ENCODE measurements at regions not wholly inside any gene's neighbourhood (a gene's known extent, or its start where the extent isn't known, plus 50 kb on each side); places are given as distances from the start of the nearest gene placed in this dataset.
"Not testable (repeated sequence)": the region's sequence is repeated elsewhere in the genome, so short reads cannot be mapped to it uniquely, and the experiment has no call there.

DNA sequence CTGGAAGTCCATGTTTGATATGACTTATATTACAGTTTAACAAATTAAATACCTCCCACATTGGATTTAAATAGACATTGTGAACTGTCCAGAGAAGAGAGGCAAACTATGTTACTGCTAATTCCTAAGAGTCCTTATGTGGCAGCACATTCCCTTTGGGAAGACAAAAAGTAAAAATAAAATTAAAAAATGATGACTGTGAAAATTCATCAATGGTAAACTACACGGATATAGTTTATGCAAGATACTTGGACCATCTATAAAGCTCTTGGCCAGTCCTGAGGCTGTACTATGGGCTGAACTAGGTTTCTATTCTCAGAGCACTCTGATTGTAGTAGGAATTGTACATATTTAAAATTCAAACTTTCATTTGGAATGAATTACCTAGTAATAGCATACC, 206.4 kb downstream of the LRRK2 start:
- FAIRE-seq (no peak), DNase-seq (ENCODE audit: low spot score in 2 of 2) (no peak)

DNA sequence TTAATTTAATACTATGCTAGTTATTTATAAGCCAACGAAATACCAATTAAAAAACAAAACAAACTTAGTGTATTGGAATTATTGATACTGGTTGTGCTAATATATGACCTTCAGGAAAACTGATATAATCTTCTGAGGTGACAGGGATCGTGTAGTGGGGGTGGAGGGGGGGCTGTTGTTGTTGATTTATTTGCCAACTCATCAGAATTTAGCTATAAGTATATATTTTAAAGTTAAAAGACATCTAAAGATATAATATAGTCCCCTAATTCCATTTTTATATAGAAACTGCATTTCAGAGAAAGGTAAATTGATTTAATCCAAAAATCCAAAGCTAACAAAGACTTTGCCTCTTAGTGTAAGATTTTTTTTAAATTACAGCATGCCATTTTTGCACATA, 210.5 kb downstream of the LRRK2 start:
- FAIRE-seq = no peak
- no peak for DNase-seq (ENCODE audit: low spot score in 2 of 2)

DNA sequence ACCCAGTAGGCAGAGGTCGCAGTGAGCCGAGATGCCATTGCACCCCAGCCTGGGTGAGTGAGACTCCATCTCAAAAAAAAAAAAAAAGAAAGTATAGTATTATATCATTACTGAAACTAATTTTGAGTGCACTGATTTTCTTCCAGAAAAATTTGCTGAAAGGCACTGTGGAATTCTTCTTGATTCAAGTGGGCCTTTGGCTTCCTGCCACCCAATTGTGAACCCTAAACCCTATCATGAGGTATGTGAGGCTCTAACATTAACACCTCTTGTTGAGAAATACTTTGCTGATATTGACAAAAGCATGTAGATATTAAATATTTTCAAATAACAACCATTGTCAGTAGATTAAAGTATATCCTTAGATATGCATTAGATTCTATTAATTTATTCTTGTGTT, 211.2 kb downstream of the LRRK2 start:
- FAIRE-seq = no peak
- no peak for DNase-seq (ENCODE audit: low spot score in 2 of 2)

DNA sequence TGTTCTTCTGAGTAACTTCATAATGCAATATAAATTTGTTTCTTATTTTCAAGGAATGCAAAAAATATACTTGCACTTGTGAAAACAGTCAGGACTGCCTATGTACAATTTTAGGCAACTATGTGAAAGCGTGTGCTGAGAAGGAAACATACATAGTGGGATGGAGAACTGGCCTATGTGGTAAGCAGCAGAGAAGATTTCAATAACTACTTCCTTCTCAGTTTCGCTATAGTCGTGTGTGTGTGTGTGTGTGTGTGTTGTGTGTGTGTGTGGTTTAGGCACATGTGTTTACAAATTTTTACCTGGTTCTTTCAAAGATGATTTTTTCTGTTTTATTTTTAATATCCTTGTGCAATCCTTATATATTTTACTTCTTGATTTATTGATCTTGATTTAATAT, 211.8 kb downstream of the LRRK2 start:
- no peak for FAIRE-seq
- no peak for DNase-seq (ENCODE audit: low spot score in 2 of 2)

GRCh38 chr12:40439771-40440492, 215.1 kb downstream of the LRRK2 start:
- FAIRE-seq = no peak

GRCh38 chr12:40444174-40444573, 219.4 kb downstream of the LRRK2 start:
- DNase-seq (ENCODE audit: low spot score in 2 of 2) = no peak

More at GRCh38 chr12:40439771-40440492, 215.1 kb downstream of the LRRK2 start:
- no peak for DNase-seq (ENCODE audit: low spot score in 2 of 2)

DNA sequence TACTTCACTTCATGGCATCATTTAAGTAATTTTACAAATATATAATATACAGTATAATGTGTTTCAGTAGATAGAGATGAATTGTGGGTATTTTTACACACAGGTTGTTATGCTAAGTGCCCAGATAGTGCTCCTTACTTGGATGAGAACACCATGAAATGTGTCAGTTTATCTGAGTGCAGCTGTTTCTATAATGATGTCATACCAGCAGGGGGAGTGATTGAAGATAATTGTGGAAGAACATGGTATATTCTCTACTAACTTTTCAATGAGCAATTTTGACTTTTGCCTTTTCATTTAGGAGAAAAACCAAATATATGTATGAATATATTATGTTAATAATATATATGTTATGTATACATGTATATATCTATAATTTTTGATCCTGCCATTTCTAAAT, 221.6 kb downstream of the LRRK2 start:
- DNase-seq (ENCODE audit: low spot score in 2 of 2) (no peak), FAIRE-seq (no peak)

More at GRCh38 chr12:40444174-40444573, 219.4 kb downstream of the LRRK2 start:
- FAIRE-seq = no peak

GRCh38 chr12:40448523-40448922, 223.7 kb downstream of the LRRK2 start:
- not testable (repeated sequence) for DNase-seq (ENCODE audit: low spot score in 2 of 2); FAIRE-seq

DNA sequence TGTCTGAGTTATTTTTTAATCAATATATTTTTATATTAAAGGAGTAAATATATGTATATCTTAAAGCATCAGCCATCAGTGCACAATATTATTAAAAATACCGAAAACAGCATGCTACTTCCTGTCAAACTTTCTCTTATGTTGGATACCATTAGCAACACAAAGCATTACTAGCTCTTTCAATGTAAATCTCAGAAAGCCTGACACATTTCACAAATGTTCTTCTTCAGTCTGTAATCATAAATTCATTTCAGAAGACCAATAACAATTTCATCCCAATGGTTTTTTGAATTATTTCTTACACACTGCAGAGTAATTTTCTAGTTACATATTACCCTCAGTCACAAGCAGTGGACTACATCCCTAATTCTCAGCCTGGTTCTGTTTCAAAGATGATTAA, 226.9 kb downstream of the LRRK2 start:
- DNase-seq (ENCODE audit: low spot score in 2 of 2) (no peak), FAIRE-seq (no peak)

- DNase-seq (ENCODE audit: low spot score in 2 of 2) (no peak), FAIRE-seq (no peak)
Measured at GRCh38 chr12:40464121-40464520, 228.1 kb upstream of the CNTN1 start.

DNA sequence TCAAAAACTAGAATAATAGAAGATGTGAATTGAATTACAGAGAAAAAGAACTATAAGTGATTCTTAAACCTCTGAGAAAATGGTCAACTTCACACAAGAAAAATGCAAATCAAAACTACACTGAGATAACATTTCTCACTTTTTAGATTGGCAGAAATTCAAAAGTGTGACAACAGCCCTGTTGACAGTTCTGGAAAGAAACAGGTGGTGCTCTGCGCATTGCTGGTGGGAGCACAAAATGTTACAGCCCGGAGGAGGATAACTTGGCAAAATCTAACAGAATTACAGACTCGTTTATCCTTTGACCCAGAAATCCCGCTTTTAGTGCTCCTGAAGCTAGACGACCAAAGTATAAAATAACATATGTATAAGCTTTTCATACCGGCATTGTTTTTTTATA, 222.5 kb upstream of the CNTN1 start:
- DNase-seq (ENCODE audit: low spot score in 2 of 2) (no peak), FAIRE-seq (no peak)

DNA sequence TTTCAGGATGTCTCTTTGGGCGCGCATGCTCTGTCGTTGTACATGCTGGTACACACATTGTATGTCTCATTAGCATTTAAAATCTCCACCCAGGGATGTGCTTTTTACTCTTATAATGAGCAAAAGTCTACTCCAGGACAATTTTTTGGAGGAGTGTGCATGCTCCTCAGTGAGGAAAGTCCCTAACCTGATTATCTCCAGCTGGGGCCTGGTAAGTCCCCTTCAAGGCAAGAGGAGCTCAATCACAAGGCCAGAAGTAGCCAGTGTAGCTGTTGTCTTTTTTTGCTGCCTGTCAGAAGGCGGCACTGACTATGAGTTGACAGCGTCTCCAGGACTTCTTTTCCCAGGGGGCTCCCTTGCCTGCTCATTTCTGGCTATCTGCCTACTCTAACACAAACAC, 218.3 kb upstream of the CNTN1 start:
- FAIRE-seq (no peak), DNase-seq (ENCODE audit: low spot score in 2 of 2) (no peak)

DNA sequence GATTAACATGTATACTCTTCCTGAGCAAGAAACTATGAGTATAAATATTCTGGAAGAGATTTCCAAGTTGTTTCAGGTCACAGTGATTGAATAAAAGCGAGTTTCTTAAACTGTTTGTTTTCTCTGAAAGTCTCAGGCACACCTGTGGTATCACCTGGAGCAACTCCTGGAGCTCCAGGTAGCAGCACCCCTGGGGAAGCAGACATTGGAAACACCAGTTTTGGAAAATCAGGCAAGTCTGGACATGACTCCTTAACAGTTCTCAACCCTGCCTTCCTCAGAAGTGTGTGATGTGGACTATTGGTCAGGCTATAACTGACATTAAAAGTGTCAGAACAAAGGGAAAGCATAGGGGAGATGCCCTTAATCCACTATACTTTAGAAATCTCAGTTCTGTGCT, 217.6 kb upstream of the CNTN1 start:
- DNase-seq (ENCODE audit: low spot score in 2 of 2) (no peak), FAIRE-seq (no peak)

GRCh38 chr12:40499856-40500255, 192.4 kb upstream of the CNTN1 start:
- no peak for DNase-seq (ENCODE audit: low spot score in 2 of 2)
- FAIRE-seq = no peak

DNA sequence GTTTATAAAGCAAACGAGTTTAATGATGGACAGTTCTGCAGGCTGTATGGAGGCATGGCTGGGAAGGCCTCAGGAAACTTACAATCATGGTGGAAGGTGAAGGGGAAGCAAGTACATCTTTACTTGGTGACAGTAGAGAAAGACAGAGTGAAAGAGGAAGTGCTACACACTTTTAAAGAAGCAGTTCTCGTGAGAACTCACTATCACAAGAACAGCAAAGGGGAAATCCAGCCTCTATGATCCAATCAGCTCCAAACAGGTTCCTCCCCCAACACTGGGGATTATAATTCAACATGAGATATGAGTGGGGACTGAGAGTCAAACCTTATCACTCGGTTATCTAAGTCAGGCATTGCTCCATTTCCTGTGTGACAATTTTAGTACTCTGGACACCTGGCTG, 189.9 kb upstream of the CNTN1 start:
- DNase-seq (ENCODE audit: low spot score in 2 of 2) = no peak
- FAIRE-seq = no peak

- no peak for FAIRE-seq
- no peak for DNase-seq (ENCODE audit: low spot score in 2 of 2)
Measured at GRCh38 chr12:40505327-40505726, 186.9 kb upstream of the CNTN1 start.

DNA sequence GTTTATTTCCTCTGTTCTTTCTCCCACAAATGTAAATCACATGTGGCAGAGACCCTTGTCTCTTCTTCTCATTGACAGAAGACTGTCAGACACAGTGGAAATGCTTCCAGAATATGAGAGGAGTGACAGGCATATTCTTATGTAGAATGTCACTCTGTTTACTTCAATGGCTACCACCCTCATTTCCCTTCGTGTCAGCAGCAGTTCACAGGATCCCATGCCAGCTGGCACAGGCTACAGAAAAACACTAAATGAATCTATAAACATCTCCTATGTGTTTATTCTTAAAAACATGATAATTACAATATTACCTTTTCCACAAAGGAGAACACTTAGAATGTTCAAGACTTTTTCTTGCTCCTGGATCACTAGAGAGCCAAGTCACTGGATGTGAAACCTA, 183.8 kb upstream of the CNTN1 start:
- FAIRE-seq (no peak), DNase-seq (ENCODE audit: low spot score in 2 of 2) (no peak)

- no peak for FAIRE-seq
- DNase-seq (ENCODE audit: low spot score in 2 of 2) = no peak
Measured at GRCh38 chr12:40511341-40511740, 180.9 kb upstream of the CNTN1 start.

DNA sequence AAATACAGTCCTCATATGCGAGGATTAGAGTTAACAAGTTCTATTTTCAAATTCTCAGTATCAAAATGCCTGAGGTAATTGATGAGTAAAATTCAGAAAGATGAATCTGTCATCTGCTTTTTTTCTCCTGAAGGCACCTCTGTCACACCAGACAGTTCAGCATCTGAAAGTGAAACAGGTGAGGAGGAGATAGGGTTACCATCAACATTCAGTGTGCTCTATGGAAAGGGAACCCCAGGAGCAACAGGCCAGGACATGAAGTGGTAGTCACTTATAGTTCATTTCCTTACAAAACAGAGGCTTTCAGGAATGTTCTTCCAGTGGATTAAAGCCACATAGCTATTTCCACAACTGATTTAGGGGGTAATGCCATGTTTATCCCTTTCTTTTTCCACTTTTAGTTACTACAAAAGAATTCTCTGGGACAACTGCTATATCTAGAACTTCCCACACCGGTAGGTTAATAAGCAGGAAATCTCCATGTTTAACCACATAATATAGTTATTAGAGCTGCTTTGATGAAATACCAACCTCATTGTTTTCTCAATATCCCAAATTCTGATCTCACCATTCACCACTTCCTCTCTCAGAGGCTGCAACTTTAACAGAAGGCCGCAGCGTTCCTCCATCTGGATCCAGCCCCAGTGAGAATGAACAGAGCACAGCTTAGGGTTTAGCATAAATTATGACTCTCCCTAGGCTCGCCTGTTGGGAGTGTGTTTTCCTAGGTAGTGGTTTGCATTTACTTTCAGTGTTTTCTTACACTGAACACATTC, 177.0 kb upstream of the CNTN1 start:
- no peak for FAIRE-seq
- no peak for DNase-seq (ENCODE audit: low spot score in 2 of 2)

GRCh38 chr12:40522837-40523236, 169.4 kb upstream of the CNTN1 start:
- DNase-seq (ENCODE audit: low spot score in 2 of 2) (no peak), FAIRE-seq (no peak)

DNA sequence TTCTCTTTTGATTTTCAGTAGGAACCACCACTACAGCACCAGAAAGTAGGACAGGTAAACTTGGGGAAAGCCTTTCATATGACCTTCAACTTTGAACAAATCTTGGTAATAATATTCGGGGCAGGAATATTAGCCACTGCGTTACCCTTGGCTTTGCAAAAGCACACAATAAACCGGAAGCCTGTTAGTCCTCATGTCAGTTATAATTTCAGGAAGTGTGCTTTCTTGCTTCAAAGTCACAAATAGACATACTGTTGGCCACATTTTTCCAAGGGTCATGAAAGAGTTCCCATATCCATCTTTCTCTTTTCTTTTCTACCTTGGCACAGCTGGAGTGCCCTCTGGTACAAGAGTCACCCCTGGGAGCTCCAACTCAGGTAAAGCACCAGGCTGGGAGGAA, 167.2 kb upstream of the CNTN1 start:
- FAIRE-seq = no peak
- no peak for DNase-seq (ENCODE audit: low spot score in 2 of 2)

DNA sequence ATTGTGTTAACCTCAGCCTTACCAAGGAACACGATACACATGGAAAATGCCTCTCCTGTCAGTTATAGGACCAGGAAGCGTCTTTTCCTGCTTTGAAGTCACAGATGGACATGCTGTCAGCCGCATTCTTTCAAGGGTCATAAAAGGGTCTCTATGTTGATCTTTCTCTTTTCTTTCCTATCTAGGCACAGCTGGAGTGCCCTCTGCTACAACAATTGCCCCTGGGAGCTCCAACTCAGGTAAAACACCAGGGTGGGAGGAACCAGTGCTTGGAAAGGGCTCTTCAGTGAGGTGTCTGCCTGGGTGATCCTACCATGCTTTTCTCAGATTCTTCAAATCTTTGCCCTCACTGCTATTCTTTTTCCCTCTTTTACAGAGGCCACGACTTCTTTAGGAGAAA, 157.4 kb upstream of the CNTN1 start:
- FAIRE-seq (no peak), DNase-seq (ENCODE audit: low spot score in 2 of 2) (no peak)

All from frontal cortex (tissue), 3 donors.